Peyer's patch (tissue), 4 donors: ENCODE measurements at regions not wholly inside any gene's neighbourhood (a gene's known extent, or its start where the extent isn't known, plus 50 kb on each side); places are given as distances from the start of the nearest gene placed in this dataset.

Experiments used
- DNase-seq, 3 donors: peaks; one replicate each; pipeline ENCODE4 v3.0.0-alpha.2; 2017 to 2019
- H3K27ac ChIP-seq, 4 donors: fragments of 200-600 bp; sonication (generic); one replicate each; pipeline ENCODE4 v1.5.1; 2016 to 2019
- H3K27me3 ChIP-seq, 2 donors: fragments of 200-600 bp; sonication (generic); one replicate each; pipeline ENCODE4 v1.5.1; 2019
- H3K36me3 ChIP-seq, 3 donors: fragments of 200-600 bp; sonication (generic); one replicate each; pipeline ENCODE4 v1.5.1; 2016 to 2019
- H3K4me1 ChIP-seq, 4 donors: fragments of 200-600 bp; sonication (generic); one replicate each; pipeline ENCODE4 v1.5.1; 2016 to 2019
- H3K4me3 ChIP-seq, 4 donors: fragments of 200-600 bp; sonication (generic); 1 replicate in 3 of 4; 2 replicates in 1 of 4; pipeline ENCODE4 v1.5.1; 2016 to 2019; ENCODE audit warnings: mild to moderate bottlenecking in 1 of 4
- H3K9me3 ChIP-seq, 4 donors: fragments of 200-600 bp; sonication (generic); one replicate each; pipeline ENCODE4 v1.5.1; 2016 to 2019; ENCODE audit warnings: mild to moderate bottlenecking in 1 of 4
- POLR2A ChIP-seq, 2 donors: fragments of 450-650 bp; IDR thresholded peaks; one replicate each; pipeline ENCODE4 v1.5.1; 2017; ENCODE audit warnings: antibody characterized with exemption in 2 of 2, mild to moderate bottlenecking in 2 of 2, moderate library complexity in 2 of 2
- TF ChIP-seq, protein P1 (sequence below), 6 experiments: fragments of 450-650 bp in 4 of 6; fragments of 200-600 bp in 2 of 6; sonication (generic) in 1 of 6; IDR thresholded peaks; one replicate each; pipeline ENCODE4 v1.5.1; 2017 to 2019; ENCODE audit warnings: antibody characterized with exemption in 6 of 6, mild to moderate bottlenecking in 3 of 6, moderate library complexity in 1 of 6

DNA sequence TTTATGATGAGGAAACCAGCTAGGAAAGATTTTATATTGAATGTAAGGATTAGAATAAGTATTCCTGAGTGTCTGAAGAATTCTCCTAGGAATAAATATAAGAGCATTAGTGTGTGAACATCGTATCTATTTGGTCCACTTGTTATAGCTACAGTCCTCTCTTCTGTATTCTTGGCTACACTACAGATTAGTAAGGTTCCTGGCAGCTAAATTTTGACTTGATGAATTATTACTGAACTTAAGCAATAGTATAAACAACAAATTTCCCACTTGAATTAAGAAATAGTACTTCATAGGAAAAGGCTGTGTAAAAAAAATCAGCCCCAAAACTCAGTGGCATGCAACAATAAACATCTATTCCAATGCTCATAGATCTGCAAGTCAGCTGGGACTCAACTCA lies 138.4 kb upstream of the G2E3 start:
- no peak for DNase-seq
- H3K27me3 ChIP-seq, result no peaks in the 10 kb centered on the region
- H3K4me1 ChIP-seq, result no peaks in the 10 kb centered on the region
- H3K27ac ChIP-seq, result no peak overlapping the region
- H3K9me3 ChIP-seq, result no peaks in the 10 kb centered on the region
- no peak for TF ChIP-seq POLR2A (IDR thresholded peaks at IDR 0.05)
- TF ChIP-seq, protein P1, sequence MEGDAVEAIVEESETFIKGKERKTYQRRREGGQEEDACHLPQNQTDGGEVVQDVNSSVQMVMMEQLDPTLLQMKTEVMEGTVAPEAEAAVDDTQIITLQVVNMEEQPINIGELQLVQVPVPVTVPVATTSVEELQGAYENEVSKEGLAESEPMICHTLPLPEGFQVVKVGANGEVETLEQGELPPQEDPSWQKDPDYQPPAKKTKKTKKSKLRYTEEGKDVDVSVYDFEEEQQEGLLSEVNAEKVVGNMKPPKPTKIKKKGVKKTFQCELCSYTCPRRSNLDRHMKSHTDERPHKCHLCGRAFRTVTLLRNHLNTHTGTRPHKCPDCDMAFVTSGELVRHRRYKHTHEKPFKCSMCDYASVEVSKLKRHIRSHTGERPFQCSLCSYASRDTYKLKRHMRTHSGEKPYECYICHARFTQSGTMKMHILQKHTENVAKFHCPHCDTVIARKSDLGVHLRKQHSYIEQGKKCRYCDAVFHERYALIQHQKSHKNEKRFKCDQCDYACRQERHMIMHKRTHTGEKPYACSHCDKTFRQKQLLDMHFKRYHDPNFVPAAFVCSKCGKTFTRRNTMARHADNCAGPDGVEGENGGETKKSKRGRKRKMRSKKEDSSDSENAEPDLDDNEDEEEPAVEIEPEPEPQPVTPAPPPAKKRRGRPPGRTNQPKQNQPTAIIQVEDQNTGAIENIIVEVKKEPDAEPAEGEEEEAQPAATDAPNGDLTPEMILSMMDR (IDR thresholded peaks at IDR 0.05), result no peak
- H3K36me3 ChIP-seq, result no peaks in the 10 kb centered on the region
- H3K4me3 ChIP-seq, result no peak overlapping the region

DNA sequence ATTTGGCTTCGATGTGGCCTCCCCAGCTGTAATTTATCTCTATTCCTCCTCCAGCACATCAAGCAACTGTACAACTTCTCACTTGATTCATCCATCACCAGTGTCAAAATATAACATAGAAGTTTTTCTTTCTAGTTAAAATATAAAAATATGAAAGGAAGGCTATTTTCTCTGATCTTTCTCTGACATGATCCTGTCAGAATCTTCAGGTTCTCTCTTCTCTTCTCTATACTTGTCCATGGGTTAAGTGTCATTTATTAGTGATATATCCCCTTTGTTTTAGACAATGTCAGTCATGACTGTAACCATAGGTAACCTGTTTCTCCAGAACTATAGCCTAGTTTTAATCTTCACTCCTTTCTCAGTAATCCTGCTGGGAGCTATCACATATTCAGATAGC lies 132.5 kb upstream of the G2E3 start:
- no peaks in the 10 kb centered on the region for H3K36me3 ChIP-seq
- TF ChIP-seq, protein P1 (IDR thresholded peaks at IDR 0.05), result no peak
- no peak for TF ChIP-seq POLR2A (IDR thresholded peaks at IDR 0.05)
- no peak overlapping the region for H3K4me3 ChIP-seq

DNA sequence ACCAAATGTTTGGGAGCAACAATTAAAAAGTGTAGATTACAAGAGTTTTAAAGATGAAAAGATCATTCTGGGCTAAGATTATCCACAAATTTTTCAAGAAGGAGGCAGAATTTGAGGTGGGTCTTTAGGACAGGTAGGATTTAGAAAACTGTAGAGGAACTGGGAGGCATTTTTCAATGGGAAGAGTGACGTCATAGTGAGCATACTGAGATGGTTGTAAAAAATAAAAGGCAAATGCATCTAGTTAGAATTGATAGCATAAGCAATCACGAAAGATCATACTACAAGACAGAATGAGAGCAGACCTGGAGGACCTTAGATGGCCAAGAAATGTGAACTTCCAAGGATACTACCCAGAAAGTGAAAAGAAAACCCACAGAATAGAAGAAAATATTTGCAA lies 131.6 kb upstream of the G2E3 start:
- no peak for DNase-seq
- H3K27ac ChIP-seq, result no peak overlapping the region
- no peaks in the 10 kb centered on the region for H3K27me3 ChIP-seq

More for the DNA sequence above, 132.5 kb upstream of the G2E3 start:
- Histone ChIP-seq H3K9me3 (no peaks in the 10 kb centered on the region), H3K27ac (no peak overlapping the region), H3K4me1 (no peaks in the 10 kb centered on the region), H3K27me3 (no peaks in the 10 kb centered on the region)
- DNase-seq, result no peak

DNA sequence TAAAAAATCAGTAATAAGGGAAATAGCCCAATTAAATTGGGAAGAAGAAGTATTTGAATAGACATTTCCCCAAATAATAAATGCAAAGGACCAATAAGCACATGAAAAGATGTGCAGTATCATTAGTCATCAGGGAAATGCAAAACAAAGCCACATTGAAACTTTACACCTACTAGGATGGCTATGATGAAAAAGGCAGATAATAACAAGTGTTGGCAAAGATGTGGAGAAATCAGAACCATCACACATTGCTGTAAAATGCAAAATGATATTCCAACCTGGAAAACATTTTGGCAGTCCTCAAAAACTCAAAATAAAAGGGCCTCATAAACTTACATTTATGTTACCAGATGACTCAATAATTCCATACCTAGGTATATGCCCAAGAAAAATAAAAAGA lies 131.1 kb upstream of the G2E3 start:
- H3K4me1 ChIP-seq, result no peaks in the 10 kb centered on the region
- TF ChIP-seq, protein P1 (IDR thresholded peaks at IDR 0.05), result no peak
- TF ChIP-seq POLR2A (IDR thresholded peaks at IDR 0.05), result no peak
- no peaks in the 10 kb centered on the region for H3K36me3 ChIP-seq
- H3K27ac ChIP-seq, result no peak overlapping the region
- no peaks in the 10 kb centered on the region for H3K27me3 ChIP-seq
- no peak overlapping the region for H3K4me3 ChIP-seq
- DNase-seq, result no peak
- no peaks in the 10 kb centered on the region for H3K9me3 ChIP-seq

More for the DNA sequence above, 131.6 kb upstream of the G2E3 start:
- Histone ChIP-seq H3K4me3 (no peak overlapping the region), H3K4me1 (no peaks in the 10 kb centered on the region), H3K36me3 (no peaks in the 10 kb centered on the region), H3K9me3 (no peaks in the 10 kb centered on the region)
- TF ChIP-seq, protein P1 (IDR thresholded peaks at IDR 0.05), result no peak
- TF ChIP-seq POLR2A (IDR thresholded peaks at IDR 0.05), result no peak

DNA sequence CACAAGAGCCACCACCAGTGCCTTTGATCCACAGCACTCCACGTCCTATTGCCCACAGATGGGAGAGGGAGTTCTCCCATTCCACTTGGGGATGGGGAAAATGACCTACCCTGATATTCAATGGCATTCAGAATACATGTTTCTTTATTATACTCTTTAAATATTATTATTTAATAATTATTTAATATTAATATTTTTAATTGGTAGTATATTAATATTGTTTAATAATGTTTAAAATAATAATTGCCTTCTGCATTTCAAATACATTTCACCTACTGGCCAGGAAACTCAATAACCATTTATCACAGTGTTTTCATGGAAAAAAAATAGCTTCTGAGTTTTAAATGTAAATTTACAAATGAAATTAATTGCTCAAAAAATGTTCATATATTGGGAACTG lies 127.4 kb upstream of the G2E3 start:
- TF ChIP-seq, protein P1 (IDR thresholded peaks at IDR 0.05), result no peak
- TF ChIP-seq POLR2A (IDR thresholded peaks at IDR 0.05), result no peak
- H3K27ac ChIP-seq, result no peak overlapping the region
- H3K27me3 ChIP-seq, result no peaks in the 10 kb centered on the region
- no peak overlapping the region for H3K4me3 ChIP-seq
- H3K4me1 ChIP-seq, result no peaks in the 10 kb centered on the region
- H3K9me3 ChIP-seq, result no peaks in the 10 kb centered on the region
- DNase-seq, result no peak
- no peaks in the 10 kb centered on the region for H3K36me3 ChIP-seq

DNA sequence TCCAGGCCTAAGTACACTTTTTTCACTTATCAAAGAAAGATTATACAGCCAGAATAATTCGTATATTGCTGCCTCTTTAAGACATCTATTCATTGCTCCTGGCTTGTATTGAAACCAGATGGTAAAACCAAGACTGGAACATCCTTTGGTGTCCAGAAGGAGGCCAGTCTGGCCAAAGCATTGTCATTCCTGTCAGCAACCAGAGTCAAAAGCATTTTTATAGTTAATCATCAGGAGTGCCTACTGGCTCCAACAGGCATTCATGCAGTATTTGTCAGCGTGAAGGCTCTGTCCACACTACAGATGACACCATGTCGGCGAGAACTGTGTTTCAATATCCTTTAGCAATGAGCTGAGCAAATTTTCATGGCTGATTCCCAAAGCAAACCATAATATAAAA lies 118.0 kb upstream of the G2E3 start:
- Histone ChIP-seq H3K27ac (no peak overlapping the region), H3K36me3 (no peaks in the 10 kb centered on the region), H3K27me3 (no peaks in the 10 kb centered on the region), H3K4me3 (no peak overlapping the region), H3K4me1 (no peaks in the 10 kb centered on the region), H3K9me3 (no peaks in the 10 kb centered on the region)
- no peak for TF ChIP-seq POLR2A (IDR thresholded peaks at IDR 0.05)
- TF ChIP-seq, protein P1 (IDR thresholded peaks at IDR 0.05), result no peak
- no peak for DNase-seq
